Rectal smooth muscle tissue (tissue), 1 donor: ENCODE measurements at regions not wholly inside any gene's neighbourhood (a gene's known extent, or its start where the extent isn't known, plus 50 kb on each side); places are given as distances from the start of the nearest gene placed in this dataset.
"Not testable (repeated sequence)": the region's sequence is repeated elsewhere in the genome, so short reads cannot be mapped to it uniquely, and the experiment has no call there.

Source experiments
- H3K27ac ChIP-seq: one replicate; pipeline ENCODE4 v1.7.0; 2013; ENCODE audit warnings: low read depth, low read length, inconsistent platforms
- H3K27me3 ChIP-seq: one replicate; pipeline ENCODE4 v1.7.0; 2013; ENCODE audit warnings: low read length; ENCODE audit not compliant: control insufficient read depth, insufficient read depth
- H3K36me3 ChIP-seq: one replicate; pipeline ENCODE4 v1.7.0; 2013; ENCODE audit warnings: low read length; ENCODE audit not compliant: control insufficient read depth, insufficient read depth
- H3K4me1 ChIP-seq: one replicate; pipeline ENCODE4 v1.7.0; 2013; ENCODE audit warnings: low read length; ENCODE audit not compliant: control insufficient read depth, insufficient read depth
- H3K4me3 ChIP-seq: one replicate; pipeline ENCODE4 v1.7.0; 2013; ENCODE audit warnings: low read length
- H3K9ac ChIP-seq: one replicate; pipeline ENCODE4 v1.7.0; 2013; ENCODE audit warnings: low read length

GRCh38 chr16:31581065-31581464, 53.4 kb downstream of the AHSP start:
- not testable (repeated sequence) for H3K27me3 ChIP-seq, H3K36me3 ChIP-seq, H3K4me3 ChIP-seq

DNA sequence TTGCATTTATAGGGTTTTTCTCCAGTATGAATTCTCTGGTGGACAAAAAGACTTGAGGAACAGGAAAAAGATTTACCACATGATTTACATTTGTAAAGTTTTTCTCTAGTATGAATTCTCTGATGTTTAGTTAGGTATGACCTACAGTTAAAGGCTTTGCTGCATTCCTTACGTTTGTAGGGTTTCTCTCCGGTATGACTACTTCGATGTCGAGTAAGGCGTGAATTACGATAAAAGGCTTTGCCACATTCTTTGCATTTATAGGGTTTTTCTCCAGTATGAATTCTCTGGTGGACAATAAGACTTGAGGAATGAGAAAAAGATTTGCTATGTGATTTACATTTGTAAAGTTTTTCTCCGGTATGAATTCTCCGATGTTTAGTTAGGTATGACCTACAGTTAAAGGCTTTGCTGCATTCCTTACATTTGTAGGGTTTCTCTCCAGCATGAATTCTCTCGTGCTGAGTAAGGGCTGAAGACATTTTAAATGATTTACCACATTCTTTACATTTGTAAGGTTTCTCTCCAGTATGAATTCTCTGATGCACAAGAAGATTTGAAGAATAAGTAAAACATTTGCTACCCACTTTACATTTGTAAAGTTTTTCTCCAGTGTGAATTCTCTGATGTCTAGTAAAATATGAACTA, 74.2 kb downstream of the AHSP start:
- not testable (repeated sequence) for H3K9ac ChIP-seq, H3K27ac ChIP-seq, H3K4me1 ChIP-seq, H3K4me3 ChIP-seq, H3K36me3 ChIP-seq, H3K27me3 ChIP-seq

More at GRCh38 chr16:31581065-31581464, 53.4 kb downstream of the AHSP start:
- not testable (repeated sequence) for H3K4me1 ChIP-seq, H3K27ac ChIP-seq, H3K9ac ChIP-seq

DNA sequence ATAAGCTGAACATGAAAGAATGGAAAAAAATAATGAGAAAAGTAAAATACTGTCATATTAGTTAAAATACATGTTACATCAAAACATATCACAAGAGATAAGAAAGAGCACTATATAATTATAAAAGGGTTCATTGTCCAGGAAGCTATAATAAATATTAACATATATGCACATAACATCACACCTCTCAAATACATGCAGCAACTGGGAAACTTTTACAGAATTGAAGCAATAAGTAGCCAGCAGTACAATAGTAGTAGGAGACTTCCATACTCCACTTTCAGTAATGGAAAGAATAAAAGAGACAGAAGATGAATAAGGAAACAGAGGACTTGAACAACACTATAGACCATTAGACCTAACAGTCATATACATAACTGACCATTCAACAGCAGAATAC, 90.4 kb downstream of the AHSP start:
- H3K4me1 ChIP-seq: no peaks in the 10 kb centered on the region
- H3K27me3 ChIP-seq: no peaks in the 10 kb centered on the region
- H3K4me3 ChIP-seq: no peak overlapping the region
- no peak overlapping the region for H3K9ac ChIP-seq
- no peak overlapping the region for H3K27ac ChIP-seq
- H3K36me3 ChIP-seq: no peaks in the 10 kb centered on the region

- Histone ChIP-seq H3K27ac (no peak overlapping the region), H3K4me1 (no peaks in the 10 kb centered on the region), H3K27me3 (no peaks in the 10 kb centered on the region), H3K36me3 (no peaks in the 10 kb centered on the region), H3K9ac (no peak overlapping the region), H3K4me3 (no peak overlapping the region)
Measured at GRCh38 chr16:31636433-31636832, 108.7 kb downstream of the AHSP start.

- Histone ChIP-seq H3K9ac (no peak overlapping the region), H3K4me1 (no peaks in the 10 kb centered on the region), H3K36me3 (no peaks in the 10 kb centered on the region), H3K4me3 (no peak overlapping the region), H3K27me3 (no peaks in the 10 kb centered on the region), H3K27ac (no peak overlapping the region)
Measured at GRCh38 chr16:31641279-31641678, 113.6 kb downstream of the AHSP start.

DNA sequence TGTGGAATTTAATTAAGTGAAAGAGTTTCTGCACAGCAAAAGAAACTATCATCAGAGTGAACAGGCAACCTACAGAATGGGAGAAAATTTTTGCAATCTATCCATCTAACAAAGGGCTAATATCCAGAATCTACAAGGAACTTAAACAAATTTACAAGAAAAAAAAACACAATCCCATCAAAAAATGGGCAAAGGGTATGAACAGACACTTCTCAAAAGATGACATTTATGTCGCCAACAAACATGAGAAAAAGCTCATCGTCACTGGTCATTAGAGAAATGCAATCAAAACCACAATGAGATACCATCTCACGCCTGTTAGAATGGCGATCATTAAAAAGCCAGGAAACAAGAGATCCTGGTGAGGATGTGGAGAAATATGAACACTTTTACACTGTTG, 128.0 kb downstream of the AHSP start:
- H3K27me3 ChIP-seq, H3K36me3 ChIP-seq, H3K27ac ChIP-seq, H3K4me3 ChIP-seq, H3K9ac ChIP-seq, H3K4me1 ChIP-seq: not testable (repeated sequence)

- Histone ChIP-seq H3K27me3 (no peaks in the 10 kb centered on the region), H3K36me3 (no peaks in the 10 kb centered on the region), H3K4me3 (no peak overlapping the region), H3K4me1 (no peaks in the 10 kb centered on the region), H3K27ac (no peak overlapping the region), H3K9ac (no peak overlapping the region)
Measured at GRCh38 chr16:31664683-31665482, 137.2 kb downstream of the AHSP start.

DNA sequence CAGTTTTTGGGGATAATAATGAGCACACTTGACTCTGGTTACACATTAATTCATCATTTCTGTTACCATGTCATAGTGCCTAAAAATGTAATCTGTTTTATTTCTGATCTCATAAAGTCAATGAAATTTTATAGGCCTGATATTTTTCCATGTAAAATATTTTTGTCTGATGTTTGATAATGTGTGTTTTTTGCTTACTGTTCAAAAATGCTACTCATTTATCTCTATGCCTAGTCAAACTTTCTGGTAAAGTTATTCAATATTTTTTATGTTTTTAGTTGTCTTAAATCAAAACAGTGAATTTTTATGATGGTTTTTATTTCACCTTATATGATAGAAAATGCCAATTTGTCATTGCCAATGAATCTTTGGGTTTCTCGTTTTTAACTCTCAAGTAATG, 147.0 kb downstream of the AHSP start:
- Histone ChIP-seq H3K36me3 (no peaks in the 10 kb centered on the region), H3K4me3 (no peak overlapping the region), H3K4me1 (no peaks in the 10 kb centered on the region), H3K27ac (no peak overlapping the region), H3K27me3 (no peaks in the 10 kb centered on the region), H3K9ac (no peak overlapping the region)

- H3K27me3 ChIP-seq: no peaks in the 10 kb centered on the region
- H3K4me1 ChIP-seq: no peaks in the 10 kb centered on the region
Measured at GRCh38 chr16:31676731-31677130, 149.0 kb downstream of the AHSP start.

DNA sequence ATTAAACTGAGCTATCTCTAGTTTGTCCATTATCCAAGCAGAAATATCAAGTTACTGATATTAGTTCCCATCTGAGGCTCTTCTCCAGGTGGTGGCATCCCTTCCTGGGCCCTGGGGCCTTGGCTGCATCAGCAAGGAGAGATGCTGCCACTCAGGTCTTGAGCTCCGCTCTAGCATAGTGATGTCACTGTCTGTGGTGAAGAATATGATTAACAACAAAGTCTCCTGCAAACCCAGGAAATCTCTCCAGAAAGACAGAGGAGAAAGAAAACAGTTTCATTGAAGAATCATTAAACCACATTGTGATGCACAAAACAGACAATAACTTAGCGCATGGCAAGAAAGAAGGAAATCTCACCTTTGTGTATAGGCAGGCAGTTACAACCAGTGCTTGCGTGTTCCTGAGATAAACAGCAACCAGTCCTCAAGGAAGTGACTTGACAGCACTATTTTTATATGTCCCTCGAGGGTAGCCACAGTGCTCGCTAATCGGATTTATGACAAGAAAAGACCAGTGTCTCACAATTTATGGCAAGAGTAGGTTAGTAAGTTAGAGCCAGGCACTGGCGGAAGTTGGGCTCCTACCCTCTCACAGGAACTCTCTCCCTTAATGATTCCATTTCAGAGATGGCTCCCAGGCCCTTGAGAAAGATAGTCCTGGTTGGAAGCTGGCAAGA, 151.1 kb downstream of the AHSP start:
- Histone ChIP-seq H3K27ac (no peak overlapping the region), H3K9ac (no peak overlapping the region)

More at GRCh38 chr16:31676731-31677130, 149.0 kb downstream of the AHSP start:
- H3K4me3 ChIP-seq: no peak overlapping the region
- H3K9ac ChIP-seq: no peak overlapping the region
- no peaks in the 10 kb centered on the region for H3K36me3 ChIP-seq
- H3K27ac ChIP-seq: no peak overlapping the region

DNA sequence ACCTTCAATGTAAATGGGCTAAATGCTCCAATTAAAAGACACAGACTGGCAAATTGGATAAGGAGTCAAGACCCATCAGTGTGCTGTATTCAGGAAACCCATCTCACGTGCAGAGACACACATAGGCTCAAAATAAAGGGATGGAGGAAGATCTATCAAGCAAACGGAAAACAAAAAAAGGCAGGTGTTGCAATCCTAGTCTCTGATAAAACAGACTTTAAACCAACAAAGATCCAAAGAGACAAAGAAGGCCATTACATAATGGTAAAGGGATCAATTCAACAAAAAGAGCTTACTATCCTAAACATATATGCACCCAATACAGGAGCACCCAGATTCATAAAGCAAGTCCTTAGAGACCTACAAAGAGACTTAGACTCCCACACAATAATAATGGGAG, 161.6 kb downstream of the AHSP start:
- H3K36me3 ChIP-seq, H3K27me3 ChIP-seq, H3K27ac ChIP-seq, H3K9ac ChIP-seq, H3K4me3 ChIP-seq, H3K4me1 ChIP-seq: not testable (repeated sequence)

More for the DNA sequence above, 151.1 kb downstream of the AHSP start:
- H3K36me3 ChIP-seq: no peaks in the 10 kb centered on the region
- no peaks in the 10 kb centered on the region for H3K4me1 ChIP-seq
- no peaks in the 10 kb centered on the region for H3K27me3 ChIP-seq
- H3K4me3 ChIP-seq: no peak overlapping the region

GRCh38 chr16:31692338-31692737, 164.6 kb downstream of the AHSP start:
- H3K9ac ChIP-seq, H3K36me3 ChIP-seq, H3K4me3 ChIP-seq, H3K27ac ChIP-seq, H3K27me3 ChIP-seq, H3K4me1 ChIP-seq: not testable (repeated sequence)
